HG03139 (cell line): ENCODE measurements at regions not wholly inside any gene's neighbourhood (a gene's known extent, or its start where the extent isn't known, plus 50 kb on each side); places are given as distances from the start of the nearest gene placed in this dataset.

Source experiments
- ATAC-seq: cut with Tn5 transposase; IDR thresholded peaks from one replicate; pipeline ENCODE4 v1.9.1; 2021; ENCODE audit not compliant: unreplicated experiment

DNA sequence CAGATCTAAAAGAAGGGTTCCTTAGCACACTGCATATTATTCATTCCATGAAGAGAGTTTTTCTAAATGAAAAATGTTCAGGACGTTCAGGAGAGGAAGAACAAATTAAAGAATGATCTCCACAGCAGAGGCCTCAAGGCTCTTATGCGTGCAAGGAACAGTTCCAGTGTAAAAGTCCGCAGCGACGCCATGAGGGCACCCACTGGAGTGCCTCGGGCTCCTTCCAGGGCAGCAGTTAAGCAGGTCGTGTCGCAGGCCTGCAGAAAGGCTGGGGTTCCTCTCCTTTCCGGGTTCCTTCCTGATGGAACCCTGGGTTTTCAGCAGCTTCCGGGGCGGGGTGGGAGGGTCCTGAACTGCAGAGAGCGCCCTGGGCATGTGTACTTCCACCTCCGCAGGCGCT lies 87.1 kb upstream of the SELENOP start:
- no peak for ATAC-seq

- ATAC-seq: no peak
Observed at GRCh38 chr5:42896523-42896922, 84.8 kb upstream of the SELENOP start.

DNA sequence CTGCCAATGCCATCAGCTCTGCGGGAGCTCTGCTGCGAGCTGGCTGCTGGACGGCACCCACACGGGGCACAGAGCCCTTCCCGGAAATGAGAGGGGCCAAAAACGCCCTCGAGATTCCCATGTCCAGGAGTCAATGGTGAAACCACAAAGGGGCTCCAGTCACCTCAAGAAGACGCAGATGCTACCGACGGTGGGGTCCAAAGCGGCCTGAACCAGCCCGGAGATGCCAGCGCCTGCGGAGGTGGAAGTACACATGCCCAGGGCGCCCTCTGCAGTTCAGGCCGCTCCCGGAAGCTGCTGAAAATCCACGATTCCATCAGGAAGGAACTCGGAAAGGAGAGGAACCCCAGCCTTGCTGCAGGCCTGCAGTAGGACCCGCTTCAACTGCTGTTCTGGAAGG lies 82.4 kb upstream of the SELENOP start:
- ATAC-seq: no peak

GRCh38 chr5:42889311-42889933 lies 77.7 kb upstream of the SELENOP start:
- peak; percentile 88 for ATAC-seq

GRCh38 chr5:42888771-42889170 lies 77.1 kb upstream of the SELENOP start:
- no peak for ATAC-seq

GRCh38 chr5:42887575-42887974 lies 75.9 kb upstream of the SELENOP start:
- no peak for ATAC-seq

DNA sequence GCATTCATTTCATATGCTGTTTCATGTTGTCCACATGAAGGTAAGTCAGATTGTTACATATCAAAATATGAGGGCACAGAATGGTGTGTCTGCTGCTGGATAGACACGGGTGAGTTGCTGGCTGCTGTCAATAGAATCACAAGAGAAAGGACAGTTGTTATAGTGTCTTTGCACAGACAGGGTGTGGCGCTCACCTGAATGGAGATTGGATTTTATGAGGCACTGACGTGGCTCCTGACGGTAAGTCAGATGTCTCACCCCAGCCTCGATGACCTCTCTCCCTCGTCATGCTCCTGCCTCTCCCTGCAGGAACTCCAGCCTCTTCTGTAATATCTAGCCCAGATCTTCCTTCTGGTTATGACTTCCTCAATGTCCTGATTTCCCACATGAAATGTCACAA lies 75.4 kb upstream of the SELENOP start:
- no peak for ATAC-seq

- no peak for ATAC-seq
Observed at GRCh38 chr5:42886635-42887034, 74.9 kb upstream of the SELENOP start.

- no peak for ATAC-seq
Observed at GRCh38 chr5:42884326-42884725, 72.6 kb upstream of the SELENOP start.

- no peak for ATAC-seq
Observed at GRCh38 chr5:42881416-42882117, 69.9 kb upstream of the SELENOP start.

DNA sequence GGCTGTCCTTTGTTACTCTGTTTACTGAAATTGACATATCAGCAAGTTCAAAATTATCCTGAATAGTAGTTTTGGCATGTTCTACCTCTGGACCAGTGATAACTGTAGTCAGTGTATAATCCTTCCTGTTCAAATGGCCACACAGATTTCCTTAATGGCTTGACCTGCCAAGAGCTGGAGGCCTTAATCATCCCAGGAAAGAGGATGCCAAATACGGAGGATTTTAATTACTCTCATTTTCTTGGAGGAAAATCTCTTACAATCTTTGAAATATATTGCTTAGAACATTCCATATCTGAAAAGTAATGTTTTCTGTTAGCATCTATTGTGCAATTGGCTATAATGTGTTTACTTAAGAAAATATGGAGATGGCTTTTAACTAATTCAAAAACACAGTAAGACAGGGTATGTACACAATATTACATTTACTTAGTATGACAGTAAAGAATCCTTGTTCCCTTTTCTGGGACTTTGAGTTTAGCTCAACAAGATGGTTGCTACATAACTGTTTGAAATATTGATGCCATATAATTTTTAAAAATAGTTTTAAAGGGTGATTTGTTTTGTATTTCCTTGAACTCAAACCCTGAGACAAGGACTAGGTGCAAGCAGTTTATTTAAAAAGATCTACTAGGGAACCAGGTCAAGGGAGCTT lies 68.9 kb upstream of the SELENOP start:
- ATAC-seq: no peak

- no peak for ATAC-seq
Observed at GRCh38 chr5:42879291-42879690, 67.6 kb upstream of the SELENOP start.

DNA sequence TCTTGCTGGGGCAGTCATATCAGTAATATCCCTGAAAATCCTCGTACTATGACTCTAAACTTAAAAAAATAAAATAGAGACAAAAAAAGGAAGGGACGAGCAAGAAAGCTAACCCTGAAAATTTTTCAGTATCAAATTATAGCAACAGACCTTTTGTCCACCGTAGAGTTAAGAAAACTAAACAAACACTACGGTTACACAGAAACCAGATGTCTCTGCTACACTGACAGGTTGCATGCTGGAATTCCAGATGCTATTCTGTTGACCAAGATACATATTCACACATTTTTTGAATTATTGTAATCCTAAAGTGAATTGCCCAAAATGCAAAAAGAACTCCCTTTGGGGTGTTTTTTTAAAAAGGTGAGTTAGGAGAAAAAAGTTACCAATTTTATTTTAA lies 66.9 kb upstream of the SELENOP start:
- ATAC-seq: no peak

- no peak for ATAC-seq
Observed at GRCh38 chr5:42878041-42878440, 66.3 kb upstream of the SELENOP start.

GRCh38 chr5:42877431-42877830 lies 65.7 kb upstream of the SELENOP start:
- no peak for ATAC-seq

GRCh38 chr5:42876375-42876844 lies 64.7 kb upstream of the SELENOP start:
- ATAC-seq: no peak

DNA sequence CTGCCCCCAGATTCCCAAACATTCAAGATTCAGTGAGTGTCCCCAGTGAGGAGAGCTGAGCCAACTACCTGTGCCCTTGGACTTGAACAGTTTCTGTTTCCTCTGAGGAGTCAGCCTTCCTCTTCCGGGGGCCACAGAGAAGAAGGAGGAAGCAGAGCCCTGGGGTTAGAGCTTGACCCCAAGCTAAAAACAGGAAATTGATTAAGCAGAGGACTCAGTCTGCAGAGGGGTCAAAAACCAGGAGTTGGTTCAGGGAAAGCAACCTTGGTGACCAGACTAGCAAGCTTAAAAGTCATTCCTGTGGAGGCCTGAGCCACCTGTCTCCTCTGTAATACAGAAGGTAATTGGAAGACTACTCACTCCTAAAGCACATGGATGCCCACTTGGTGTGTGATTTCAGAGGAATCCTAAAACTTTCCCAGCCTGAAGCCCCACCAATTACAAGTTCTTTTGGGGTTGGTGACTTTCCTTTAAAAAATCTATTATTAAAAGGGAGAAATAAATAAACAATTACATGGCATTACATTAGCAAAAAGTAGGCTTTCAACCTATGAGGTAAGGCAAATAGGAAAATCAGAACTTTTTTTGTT lies 64.2 kb upstream of the SELENOP start:
- no peak for ATAC-seq

DNA sequence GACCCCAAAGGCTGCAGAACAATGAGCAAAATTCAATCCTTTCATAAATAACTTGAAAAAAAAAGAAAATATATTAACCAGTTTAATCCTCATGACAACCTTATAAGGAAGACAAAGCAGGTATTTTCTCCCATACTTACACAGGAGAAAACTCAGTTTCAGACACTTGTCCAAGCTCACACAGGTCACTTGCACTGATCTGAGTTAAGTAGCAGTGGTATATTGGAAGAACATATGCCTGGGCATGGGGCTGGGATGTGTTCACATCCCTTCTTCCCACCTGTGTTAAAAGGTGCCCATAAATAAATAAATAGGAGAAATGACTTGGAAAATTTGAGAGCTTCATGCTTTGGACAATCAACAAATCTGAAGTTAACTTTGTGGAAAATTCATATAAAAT lies 63.5 kb upstream of the SELENOP start:
- ATAC-seq: no peak

GRCh38 chr5:42874621-42875198 lies 63.0 kb upstream of the SELENOP start:
- no peak for ATAC-seq

DNA sequence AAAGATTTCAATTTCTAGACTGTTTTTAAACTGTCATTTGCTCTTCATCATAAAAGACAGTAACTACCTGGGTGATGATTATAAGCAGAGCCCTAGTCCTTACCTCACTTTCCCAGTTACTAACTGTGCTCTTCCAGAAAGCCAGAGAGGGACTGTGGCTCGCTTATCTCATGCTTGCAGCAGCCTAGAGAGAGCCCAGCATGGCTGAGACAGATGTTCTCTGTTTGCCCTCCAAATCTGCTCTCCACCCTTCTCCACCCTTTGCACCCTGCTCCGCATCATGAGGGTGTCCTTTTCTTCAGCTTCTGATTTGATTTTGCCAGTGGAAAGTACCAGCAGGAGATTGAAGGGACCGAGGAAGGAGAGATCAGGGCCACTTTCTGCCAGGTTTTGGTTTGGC lies 61.2 kb upstream of the SELENOP start:
- no peak for ATAC-seq

GRCh38 chr5:42870882-42871418 lies 59.3 kb upstream of the SELENOP start:
- no peak for ATAC-seq
